ENCODE measurements at regions not wholly inside any gene's neighbourhood (a gene's known extent, or its start where the extent isn't known, plus 50 kb on each side); places are given as distances from the start of the nearest gene placed in this dataset.

- TF ChIP-seq CTCF (IDR thresholded peaks at IDR 0.05; ENCODE audit: borderline replicate concordance, extremely low read depth, low read length, poor library complexity, severe bottlenecking) (no peak), EZH2 (IDR thresholded peaks at IDR 0.05; ENCODE audit: borderline replicate concordance, low read depth, low read length, severe bottlenecking) (no peak)
These were observed 82.3 kb downstream of the ANKRD7 start for GRCh38 chr7:118306771-118307170.

Measured in DND-41 (cell line).